SK-N-MC (cell line): ENCODE measurements at regions not wholly inside any gene's neighbourhood (a gene's known extent, or its start where the extent isn't known, plus 50 kb on each side); places are given as distances from the start of the nearest gene placed in this dataset.

ENCODE experiments used
- EZH2 ChIP-seq: fragments of 200-600 bp; sonication (generic); IDR thresholded peaks from one replicate; pipeline ENCODE4 v1.6.1; 2017; ENCODE audit warnings: antibody characterized with exemption
- POLR2AphosphoS5 ChIP-seq: IDR thresholded peaks from 2 replicates; pipeline ENCODE4 v1.6.1; 2012; ENCODE audit warnings: mild to moderate bottlenecking, low read depth, low read length, borderline replicate concordance

- no peak for TF ChIP-seq EZH2
- no peak for TF ChIP-seq POLR2AphosphoS5
These were observed 1308.2 kb downstream of the GATA3 start for GRCh38 chr10:9362721-9363120.
